NCI-H1105 treated with DMSO at 0.1 percent for 48 hours (cell line): ENCODE measurements at regions not wholly inside any gene's neighbourhood (a gene's known extent, or its start where the extent isn't known, plus 50 kb on each side); places are given as distances from the start of the nearest gene placed in this dataset.
A peak's percentile ranks its signal among the peaks of the same experiment; 100 is the strongest.

ENCODE experiments used
- DNase-seq: peaks from one replicate; lab custom pipeline; 2025; lab: John Stamatoyannopoulos, UW

DNA sequence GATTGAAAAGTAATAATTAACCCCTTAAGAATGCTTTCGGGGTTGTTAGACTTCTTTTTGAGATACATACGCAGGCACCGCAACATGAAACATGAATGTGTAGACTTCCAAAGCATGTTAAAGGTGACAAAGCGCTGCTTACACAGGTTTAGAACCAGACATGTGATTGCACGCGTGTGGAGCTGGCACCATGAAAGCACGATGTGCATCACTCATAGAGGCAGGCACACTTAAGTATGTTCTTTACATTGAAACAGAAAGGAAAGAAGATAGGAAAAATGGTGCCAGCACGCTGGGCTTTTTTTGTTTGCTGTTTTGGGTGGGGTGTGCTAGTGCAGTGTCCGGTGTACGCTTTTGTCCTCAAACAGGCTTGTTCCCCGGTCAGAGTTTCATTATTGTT lies 83.6 kb upstream of the PPARA start:
- DNase-seq: peak; percentile 59

DNA sequence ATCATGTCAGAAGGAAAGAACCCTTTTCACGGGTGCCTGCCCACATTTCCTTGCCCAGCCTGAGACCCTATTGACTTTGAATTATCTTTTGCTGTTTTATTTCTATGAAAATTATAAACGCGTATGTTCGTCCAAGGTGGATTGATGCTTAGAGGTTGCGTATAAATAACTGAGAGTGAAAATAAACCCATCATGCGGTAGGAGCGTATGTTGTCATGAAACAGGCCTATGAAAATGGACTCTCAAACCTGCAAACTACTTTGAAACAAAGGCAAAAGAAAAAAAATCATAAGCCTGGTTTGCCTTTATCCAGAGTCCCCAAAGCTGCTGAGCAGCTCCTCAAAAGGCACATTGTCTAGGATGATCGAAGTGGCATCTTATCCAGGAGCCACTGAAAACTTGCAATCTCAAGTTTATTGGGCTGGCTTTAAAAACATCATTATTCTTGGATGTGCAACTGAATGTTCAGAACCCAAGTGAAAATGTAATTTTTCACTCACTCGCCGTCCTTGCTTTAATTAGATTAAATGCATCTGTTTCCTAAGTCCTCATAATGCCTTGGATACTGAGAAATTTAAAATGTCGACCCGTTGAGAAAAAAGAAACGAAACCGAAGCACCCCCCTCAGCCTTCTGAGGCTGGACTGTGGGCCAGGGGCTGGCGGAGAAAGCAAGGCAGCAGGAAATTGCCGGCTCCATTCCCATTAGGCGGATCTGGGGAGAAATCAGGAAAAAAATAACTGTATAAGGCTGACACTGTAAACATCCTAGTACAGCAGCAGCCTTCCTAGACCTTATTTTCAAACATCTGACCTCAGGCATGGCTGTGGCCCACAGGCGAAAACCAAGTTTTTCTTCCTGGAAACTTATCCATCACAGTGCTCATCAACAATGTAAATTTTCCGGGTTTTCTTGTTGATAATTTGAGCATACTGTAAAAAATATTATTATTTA lies 82.9 kb upstream of the PPARA start:
- peak; percentile 69 for DNase-seq

DNA sequence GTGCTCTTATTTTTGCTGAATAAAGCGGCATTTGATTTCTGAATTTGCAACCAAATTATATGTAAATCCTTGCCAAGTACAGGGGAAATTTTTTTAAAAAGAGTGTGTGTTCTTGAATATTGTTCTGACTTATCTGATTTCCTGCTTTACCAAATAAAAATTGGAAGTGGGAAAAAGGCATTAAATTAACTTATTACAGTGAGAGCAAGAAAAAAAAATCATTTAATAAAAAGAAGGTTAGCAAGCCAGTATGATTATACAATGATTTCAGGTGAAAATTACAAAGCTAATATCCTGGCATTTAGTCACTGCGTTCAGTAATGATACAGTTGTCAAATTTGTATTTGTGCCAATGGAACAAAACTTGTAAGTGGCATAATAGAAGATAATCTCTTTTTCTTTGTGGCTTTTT lies 82.1 kb upstream of the PPARA start:
- DNase-seq: peak; percentile 71

DNA sequence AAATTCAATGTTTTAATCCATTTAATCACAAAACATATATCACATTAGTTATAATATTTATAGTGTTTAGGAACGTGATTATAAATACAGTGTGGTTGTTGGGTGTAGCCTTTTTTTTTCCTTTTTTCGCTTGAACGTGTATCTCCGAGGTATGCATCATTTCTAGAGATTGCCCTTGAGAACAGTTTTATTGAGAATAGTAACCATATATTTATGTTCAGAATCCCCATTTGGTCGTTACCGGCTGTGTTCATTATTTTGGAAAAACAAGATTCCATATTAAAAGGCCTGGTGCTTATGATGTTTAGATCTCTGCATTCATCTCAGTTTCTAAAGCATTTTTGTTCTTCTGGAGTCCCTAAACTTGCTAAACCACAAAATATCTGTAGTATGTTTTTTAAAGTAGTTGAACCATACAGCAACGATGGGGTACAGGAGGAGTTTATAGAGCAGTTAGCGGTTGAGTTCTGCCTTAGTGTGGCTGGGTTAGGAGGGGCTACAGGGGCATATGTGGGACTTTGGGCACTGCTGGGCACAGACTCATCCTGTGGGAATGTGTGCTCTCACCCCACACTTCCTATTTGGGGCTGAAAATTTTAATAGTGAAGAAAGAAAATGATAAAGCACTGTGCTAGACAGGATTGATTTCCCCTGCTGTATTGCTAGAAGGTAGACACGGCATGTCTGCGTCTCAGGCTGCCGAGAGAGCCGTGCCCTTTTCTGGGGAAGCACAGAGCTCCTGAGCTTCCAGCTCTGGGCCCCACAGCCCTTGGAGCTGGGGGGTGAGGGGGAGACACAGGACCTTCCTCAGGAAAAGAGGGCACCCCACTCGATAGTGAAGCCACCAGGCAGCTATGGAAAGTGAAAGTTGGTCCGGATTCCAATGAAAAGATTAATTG lies 81.5 kb upstream of the PPARA start:
- peak; percentile 55 for DNase-seq

DNA sequence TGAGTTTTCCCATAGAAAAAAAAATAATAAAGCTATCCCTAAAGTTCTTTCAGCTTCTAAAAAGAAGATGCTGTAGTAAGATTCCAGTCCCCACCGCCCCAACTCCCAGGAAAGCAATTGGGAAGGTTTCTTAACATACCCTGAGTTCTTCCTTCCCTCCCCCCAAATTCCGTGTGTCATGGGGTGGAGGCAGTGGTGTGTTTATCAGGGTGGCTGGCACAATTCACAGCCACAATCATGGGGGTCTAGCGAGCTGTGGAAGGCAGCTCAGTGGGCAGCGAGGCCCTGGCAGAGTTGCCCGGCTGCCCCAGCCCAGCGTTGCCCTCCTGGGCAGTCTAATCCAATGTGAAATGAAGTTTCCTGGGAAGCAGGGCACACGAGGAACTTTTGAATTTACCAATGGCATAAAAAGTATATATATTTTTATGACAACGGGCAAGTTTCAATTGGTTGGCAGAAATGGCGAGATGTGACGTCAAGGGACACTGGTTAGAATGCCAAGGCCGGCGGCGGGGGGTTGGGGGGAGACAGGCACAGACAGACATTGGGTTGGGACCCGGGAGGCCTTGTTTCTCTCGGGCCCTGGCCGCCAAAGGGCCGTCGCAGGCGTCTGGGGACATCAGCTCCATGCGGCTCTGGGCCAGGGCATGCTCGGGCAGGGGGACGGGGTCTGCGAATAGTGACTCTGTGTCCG lies 80.7 kb upstream of the PPARA start:
- DNase-seq: peak; percentile 96

DNA sequence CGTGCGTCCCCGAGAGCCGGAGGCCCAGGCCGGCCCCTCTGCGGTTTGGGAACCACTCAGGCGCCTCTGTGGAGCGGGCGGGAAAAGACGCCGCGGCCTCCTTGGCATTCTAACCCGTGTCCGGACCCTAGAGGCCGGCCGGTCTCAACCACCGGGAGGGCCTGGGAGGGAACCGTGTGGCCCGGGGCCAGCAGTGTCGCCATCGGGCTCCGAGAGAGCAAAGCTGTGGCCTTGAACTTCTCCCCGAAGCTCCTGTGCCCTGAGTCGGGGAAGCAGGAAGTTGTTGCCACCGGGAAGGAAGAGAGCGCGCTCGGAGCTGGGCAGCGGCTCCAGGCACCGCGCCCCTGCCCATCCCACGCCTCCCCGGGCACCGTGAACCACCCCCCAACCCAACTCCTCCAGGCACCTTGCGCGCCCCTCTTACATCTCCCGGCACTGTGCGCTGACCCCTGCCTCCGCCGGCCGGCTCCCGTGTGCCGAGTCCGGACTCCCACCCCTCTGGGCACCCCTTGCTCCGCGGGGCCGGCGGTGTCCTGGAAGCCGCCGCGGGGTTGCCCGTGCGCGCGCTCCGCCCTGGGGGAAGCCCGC lies 80.0 kb upstream of the PPARA start:
- peak; percentile 59 for DNase-seq

DNA sequence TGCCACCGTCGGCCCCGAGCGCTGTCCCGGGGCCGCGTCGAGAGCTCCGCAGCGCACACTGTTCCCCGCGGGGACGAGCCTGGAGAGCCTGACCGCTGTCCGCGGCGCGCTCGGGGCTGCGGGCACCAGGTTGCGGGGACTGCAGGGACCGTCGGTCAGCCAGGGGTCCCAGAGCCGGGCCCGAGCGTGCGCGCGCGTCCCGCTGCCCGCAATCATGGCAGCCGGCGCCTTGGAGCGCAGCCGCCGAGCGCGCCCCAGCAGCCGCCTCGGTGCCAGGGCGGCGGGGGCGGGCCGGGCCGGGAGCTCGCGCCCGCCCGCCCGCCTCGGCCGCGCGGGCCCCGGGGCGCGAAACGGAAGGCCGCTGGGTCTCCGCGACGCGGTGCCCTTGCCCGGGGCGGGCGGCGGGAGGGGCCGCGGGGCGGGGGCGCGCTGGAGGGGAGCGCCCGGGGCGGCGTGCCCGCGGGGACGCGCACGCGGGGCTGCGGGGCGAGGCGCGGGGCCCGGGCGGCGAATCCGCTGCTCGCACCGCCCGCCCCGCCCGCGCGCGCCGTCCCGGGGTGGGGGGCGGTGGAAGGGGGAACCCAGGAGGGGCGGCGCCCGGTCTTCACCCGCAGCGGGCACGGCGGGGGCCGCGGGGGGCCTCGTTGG lies 79.4 kb upstream of the PPARA start:
- peak; percentile 81 for DNase-seq

DNA sequence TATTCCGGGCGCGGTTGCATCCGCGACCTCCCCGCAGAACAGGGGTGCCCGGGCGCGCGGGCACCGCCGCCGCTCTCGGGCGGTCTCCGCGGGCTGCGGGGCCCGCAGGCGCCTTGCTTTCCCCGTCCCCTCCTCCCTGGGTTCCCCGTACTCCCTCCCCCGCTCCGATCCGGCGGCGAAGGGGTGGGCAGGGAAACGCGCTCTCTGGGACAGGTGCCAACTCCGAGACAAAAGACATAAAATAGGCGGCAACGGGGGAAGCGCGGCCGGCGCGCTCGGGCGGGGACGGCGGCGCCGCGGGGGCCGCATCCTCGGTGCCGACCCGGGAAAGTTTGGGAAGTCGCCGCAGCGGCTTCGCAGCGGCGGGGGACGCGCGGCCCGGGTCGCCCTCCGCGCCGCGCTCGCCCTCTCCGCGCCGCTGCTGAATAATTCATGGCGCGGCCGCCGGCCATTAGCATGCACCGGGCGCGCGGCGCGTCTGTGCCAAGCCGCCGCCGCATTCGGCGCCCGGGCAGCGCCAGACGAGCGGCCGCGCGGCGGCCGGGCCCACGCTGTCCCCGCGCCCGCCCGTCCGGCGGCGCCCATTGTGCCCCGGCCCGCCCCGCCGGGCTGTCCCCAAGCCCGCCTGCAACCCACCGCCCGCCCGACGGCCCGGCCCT lies 78.7 kb upstream of the PPARA start:
- DNase-seq: peak; percentile 86

DNA sequence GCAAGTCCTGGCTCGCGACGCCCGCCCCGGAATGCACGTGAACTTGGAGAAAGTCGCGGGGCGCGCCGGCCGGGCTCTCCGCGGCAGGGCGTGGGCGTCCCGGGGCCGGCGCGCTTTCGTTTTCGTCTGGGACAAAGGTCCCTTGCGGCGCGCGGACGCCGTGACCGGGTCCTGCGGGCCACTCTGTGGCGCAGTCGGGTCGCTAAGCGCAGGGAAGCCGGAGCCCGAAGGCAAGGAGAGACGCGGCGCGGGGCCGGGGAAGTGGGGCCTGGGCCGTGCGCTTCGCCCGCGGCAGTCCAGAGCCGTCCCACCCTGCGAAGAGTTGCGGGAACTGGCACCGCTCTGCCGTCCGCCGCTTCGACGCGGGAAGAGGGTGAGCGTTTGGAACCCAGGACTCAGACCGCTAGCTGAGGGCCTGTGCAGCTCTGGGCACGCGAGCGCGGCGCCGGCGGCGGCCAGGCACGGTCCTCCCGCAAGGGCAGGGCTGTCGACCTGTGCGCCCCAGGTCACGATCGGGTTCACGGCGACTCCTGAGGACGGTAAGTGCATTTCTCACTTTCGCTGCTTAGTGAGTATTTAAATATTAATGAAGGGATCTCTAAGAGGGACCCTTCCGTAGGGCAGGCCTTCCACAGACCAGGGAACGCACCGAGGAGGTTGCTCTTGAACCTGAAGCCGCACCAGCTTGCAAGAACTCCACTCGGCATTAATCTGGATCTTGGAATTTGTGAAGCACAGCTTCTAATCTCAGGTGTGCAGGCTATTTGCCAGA lies 78.0 kb upstream of the PPARA start:
- DNase-seq: no peak

DNA sequence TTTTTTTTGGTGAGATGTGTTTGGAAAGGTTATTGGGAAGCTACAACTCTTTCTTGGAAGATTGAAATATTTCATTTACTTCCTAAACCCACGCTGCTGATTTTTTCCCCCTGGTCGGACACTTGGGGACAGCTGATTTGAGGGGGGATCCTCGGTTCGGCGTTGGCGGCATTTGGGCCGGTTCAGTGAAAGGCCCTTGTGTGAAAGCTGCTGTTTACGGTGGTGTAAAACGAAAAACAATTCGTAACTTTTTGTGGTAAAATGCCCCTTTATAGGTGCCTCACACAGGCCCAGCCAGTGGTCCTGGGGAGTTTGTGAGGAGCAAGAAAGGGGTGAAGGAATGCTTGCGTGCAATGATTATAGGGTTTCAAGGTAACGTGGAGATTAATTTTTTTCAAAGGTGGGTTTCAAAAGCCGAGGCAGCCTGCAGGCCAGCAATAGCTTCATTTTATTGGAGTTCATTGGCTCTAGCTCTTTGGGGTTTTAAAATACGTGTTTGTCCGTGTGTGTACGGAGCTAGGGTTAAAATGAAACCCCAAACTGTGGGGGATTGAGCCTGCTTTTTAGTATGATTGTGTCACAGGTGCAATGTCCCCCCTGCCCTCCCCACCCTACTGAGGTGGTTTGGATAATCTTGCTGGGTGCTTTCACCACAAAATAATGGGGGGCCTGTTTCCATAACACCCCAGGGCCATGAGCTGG lies 77.2 kb upstream of the PPARA start:
- DNase-seq: no peak

DNA sequence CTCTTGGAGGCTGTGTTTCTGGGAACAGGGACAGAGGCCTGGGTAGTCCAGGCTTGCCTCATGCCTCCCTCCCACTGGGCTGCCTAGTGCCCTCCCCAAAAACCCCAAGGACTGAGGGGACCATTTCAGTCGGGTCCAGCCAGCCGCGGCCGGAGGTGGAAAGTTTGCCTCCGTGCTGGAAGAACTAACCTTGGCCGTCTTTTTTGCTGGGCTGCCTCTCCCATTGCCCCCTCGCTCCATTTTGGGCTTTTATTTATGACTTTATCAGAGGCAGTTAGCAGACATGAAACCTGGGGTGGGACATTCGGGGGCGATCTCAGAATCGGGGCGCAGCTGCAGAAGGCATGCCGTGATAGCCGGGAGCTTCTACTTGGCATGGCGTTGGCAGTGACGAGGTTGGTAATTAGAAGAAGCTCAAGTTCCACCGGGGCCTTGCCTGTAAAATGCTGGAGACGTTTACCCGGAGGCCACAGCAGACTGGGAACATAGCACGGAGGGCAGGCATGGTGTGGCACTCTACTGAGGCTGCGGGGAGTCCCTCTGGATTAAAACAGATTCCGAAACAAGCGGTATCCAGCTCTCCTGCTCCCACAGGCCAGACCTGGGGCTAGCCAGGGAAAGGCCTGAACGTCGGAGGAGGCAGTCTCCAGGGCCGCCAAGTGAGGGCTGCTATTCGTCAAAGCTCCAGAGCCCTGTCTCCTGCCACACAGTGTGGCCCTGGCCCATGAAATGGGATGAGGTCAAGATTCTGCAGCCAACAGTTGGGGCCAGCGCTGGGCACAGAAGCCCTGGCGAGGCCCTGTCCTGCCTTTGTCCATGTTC lies 76.4 kb upstream of the PPARA start:
- DNase-seq: peak; percentile 54

DNA sequence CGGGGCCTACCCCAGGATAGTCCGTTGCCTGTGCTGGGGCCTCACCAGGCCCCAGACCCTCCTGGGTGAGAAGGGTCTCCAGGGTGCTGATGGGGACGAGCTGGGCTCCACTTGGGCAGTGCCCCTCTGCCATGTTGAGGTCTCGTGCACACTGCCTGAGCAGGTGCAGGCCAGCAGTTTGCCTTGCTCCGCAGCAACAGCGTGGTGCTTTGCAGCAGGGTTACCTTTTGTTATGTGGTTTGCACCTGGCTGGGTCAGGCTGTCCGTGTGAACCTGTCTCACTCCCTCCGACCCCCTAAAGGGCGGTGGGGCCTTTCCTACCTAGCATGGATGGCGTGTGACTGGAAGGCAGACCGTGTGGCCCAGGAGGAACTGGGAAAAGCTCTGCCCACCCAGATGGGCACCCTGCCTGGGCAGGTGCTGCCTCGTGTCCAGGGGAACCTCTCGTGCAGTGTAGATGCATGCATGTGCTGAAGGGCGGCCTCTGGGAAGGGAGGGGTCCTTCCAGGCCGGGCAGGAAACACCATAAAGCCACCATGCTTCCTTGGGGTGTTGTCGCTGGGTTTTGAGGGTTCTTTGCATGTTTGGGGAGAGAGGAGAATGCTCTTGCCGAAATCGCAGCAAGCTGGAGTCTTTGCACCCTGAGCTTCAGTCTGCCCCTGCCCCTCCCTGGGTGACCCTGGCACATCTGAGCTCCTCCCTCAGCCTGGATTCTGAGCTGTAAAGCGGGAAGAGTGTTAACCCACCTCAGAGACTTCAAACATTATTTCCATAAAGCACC lies 75.4 kb upstream of the PPARA start:
- peak; percentile 36 for DNase-seq

DNA sequence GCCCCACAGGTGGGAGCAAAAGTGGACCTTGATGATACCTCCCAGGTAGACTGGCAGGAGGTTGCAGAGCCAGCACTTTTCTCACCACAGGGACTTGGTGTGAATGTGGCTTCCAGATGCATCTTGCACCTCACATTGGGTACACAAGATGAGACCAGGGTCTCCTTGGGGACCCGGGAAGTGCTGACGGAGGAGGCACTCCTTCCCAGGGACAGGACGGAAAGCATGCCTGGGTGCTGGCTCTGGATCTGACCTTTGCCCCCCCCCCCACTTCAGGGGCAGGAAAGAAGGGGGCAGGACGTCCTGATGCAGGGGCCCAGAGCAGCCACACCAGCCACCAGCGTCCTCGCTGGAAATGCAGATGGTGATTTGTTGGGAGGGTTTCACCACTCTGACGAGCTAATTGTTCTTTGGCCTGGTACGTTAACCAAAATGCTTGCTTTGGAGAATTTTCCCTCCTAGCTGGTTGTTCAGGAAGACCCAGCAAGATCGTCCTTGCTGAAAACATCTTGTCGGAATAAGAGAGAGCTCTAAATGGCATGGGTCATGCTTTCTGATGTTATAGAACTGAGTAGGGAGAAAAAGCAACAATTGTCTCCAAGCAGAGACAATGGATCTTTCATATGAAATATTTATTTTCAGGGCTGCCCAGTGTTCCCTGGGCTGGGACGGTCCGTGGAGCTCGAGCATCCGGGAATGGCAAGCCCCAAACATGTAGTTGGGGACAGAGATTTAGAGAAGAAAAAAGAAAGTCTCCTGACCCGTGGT lies 74.4 kb upstream of the PPARA start:
- no peak for DNase-seq

DNA sequence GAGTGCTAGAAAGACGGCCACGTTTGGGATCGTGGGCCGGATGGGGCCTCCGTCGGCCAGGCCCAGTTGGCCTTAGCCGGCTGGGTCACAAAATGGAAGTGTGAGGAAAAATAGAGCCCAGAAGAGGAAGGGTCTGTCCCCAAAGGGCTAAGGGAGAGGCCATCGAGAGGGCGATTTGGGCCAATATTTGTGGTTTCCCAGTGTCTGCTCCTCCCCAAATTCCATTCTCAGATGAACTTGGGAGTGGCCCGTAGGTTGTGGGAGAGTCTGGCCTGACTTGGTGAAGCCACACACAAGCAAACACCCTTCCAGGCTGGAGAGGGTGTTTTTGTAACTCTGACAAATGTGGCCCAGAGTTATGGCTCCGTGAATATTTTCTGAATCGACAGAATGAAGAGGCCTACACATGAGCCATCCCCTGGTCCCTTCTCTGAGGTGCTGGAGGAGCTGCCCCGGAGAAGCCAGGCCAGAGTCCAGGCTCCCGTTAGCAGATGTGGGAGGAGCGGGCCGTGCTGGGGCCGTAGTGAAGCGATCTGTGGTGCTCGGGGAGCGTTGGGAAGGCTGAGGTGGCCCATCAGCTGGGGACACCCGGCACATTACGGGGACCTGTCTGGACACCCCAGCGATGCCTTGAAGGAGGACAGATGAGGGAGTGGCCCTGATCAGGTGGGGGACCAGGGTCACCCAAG lies 73.5 kb upstream of the PPARA start:
- DNase-seq: peak; percentile 37

DNA sequence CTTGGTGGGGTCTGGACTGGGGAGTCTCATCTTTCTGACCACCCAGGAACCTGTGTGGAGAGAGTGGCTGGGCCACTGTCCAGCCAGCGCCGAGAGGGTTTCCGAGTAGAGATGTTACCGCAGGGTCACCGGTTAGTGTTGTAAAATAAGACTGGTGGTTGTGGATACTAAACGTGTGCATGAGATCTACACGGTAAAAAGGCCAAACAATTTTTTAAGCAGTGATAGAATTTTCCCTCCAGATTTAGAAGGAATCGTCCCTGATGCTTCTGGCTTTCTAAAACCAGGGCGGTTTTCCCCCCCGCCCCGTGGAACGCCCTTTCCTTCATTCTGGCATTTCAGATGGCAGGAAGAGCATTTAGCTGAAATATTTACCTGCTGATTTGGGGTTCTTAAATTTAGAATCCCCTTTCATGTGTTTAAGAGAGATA lies 72.6 kb upstream of the PPARA start:
- no peak for DNase-seq
